Neural cell (in vitro differentiated cells): ENCODE measurements at regions not wholly inside any gene's neighbourhood (a gene's known extent, or its start where the extent isn't known, plus 50 kb on each side); places are given as distances from the start of the nearest gene placed in this dataset.

Experiments used
- REST ChIP-seq: IDR thresholded peaks from 2 replicates; pipeline ENCODE4 v1.6.1; 2012; ENCODE audit warnings: borderline replicate concordance
- SMC3 ChIP-seq: fragments of 450-650 bp; conservative IDR thresholded peaks from 2 replicates; pipeline ENCODE4 v1.6.1; 2014; ENCODE audit warnings: antibody characterized with exemption, mild to moderate bottlenecking, moderate library complexity; ENCODE audit not compliant: poor library complexity

GRCh38 chr2:212882626-212883025 is 268.8 kb downstream of the IKZF2 start:
- TF ChIP-seq REST (no peak), SMC3 (no peak)
